ENCODE measurements at regions not wholly inside any gene's neighbourhood (a gene's known extent, or its start where the extent isn't known, plus 50 kb on each side); places are given as distances from the start of the nearest gene placed in this dataset.

DNA sequence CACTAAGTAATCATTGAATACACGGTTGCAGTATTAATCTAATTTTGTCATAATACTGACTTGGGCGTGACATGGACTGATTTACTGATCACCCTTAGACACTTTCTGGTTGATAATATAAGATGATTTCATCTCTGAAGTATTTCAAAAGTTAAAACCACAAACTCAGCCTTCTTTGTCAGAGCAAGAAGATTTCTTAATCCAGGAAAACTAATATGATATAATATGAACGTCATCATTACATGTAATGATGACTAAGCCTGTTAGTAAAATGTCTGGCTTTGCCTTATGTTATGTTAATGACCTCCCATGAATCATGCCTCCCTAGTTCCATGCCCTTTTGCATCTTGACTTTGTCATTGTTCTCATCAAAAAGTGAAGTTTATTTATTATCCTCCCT, 1325.0 kb upstream of the CDH2 start:
- TF ChIP-seq, protein P1, sequence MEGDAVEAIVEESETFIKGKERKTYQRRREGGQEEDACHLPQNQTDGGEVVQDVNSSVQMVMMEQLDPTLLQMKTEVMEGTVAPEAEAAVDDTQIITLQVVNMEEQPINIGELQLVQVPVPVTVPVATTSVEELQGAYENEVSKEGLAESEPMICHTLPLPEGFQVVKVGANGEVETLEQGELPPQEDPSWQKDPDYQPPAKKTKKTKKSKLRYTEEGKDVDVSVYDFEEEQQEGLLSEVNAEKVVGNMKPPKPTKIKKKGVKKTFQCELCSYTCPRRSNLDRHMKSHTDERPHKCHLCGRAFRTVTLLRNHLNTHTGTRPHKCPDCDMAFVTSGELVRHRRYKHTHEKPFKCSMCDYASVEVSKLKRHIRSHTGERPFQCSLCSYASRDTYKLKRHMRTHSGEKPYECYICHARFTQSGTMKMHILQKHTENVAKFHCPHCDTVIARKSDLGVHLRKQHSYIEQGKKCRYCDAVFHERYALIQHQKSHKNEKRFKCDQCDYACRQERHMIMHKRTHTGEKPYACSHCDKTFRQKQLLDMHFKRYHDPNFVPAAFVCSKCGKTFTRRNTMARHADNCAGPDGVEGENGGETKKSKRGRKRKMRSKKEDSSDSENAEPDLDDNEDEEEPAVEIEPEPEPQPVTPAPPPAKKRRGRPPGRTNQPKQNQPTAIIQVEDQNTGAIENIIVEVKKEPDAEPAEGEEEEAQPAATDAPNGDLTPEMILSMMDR (IDR thresholded peaks at IDR 0.05) = no peak
- TF ChIP-seq, protein P2, sequence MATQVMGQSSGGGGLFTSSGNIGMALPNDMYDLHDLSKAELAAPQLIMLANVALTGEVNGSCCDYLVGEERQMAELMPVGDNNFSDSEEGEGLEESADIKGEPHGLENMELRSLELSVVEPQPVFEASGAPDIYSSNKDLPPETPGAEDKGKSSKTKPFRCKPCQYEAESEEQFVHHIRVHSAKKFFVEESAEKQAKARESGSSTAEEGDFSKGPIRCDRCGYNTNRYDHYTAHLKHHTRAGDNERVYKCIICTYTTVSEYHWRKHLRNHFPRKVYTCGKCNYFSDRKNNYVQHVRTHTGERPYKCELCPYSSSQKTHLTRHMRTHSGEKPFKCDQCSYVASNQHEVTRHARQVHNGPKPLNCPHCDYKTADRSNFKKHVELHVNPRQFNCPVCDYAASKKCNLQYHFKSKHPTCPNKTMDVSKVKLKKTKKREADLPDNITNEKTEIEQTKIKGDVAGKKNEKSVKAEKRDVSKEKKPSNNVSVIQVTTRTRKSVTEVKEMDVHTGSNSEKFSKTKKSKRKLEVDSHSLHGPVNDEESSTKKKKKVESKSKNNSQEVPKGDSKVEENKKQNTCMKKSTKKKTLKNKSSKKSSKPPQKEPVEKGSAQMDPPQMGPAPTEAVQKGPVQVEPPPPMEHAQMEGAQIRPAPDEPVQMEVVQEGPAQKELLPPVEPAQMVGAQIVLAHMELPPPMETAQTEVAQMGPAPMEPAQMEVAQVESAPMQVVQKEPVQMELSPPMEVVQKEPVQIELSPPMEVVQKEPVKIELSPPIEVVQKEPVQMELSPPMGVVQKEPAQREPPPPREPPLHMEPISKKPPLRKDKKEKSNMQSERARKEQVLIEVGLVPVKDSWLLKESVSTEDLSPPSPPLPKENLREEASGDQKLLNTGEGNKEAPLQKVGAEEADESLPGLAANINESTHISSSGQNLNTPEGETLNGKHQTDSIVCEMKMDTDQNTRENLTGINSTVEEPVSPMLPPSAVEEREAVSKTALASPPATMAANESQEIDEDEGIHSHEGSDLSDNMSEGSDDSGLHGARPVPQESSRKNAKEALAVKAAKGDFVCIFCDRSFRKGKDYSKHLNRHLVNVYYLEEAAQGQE (IDR thresholded peaks at IDR 0.05; ENCODE audit: insufficient read depth in 1 of 2, low read depth in 2 of 2, low read length in 1 of 2) = no peak
- TF ChIP-seq SIN3A (IDR thresholded peaks at IDR 0.05; ENCODE audit: borderline replicate concordance, insufficient read depth, low read depth, low read length) (no peak), POLR2AphosphoS5 (IDR thresholded peaks at IDR 0.05; ENCODE audit: low read depth, low read length) (no peak)

Measured in Panc1 (cell line).